NCI-H748 treated with DMSO at 0.1 percent for 48 hours (cell line): ENCODE measurements at regions not wholly inside any gene's neighbourhood (a gene's known extent, or its start where the extent isn't known, plus 50 kb on each side); places are given as distances from the start of the nearest gene placed in this dataset.
A peak's percentile ranks its signal among the peaks of the same experiment; 100 is the strongest.

Source experiments
- DNase-seq: peaks from one replicate; lab custom pipeline; 2025; lab: John Stamatoyannopoulos, UW

- no peak for DNase-seq
Measured at GRCh38 chr20:41951615-41952014, 333.4 kb upstream of the CHD6 start.

DNA sequence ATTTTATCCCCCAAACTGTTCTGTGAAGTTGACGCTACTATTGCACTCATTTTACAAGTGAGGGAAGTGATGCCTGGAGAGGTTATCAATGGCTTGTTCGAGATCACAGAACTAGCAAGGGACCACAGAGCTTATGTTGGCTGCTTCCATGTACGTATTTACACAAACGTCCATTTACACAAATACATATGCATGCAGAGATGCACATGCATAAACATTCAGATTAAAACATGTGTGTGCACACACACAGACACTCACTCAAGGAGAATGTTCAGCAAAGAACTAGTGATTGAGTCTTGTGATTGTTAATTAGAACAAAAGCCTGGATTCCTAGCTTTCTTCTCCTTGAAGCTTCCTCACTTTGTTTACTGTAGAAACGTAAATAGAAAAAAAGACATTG lies 321.5 kb upstream of the CHD6 start:
- no peak for DNase-seq

DNA sequence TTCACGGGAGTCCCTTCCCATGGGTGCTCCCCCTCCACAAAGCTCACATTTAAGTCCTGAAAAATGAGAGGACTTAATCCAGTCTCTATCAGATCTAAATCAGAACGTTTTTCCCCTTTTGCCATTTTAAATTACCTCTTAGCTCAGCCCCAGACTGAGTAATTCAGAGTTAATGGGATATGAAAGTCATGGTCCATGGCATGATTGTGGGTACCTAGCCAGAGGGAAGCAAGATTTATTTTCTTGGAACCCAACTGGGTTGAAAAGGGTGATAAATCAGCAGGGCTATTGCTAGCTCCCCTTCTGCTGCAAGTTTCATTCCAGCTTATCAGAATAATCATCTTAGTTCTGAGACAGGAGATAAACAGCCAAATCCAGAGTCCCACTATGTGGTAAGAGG lies 320.2 kb upstream of the CHD6 start:
- DNase-seq = no peak

DNA sequence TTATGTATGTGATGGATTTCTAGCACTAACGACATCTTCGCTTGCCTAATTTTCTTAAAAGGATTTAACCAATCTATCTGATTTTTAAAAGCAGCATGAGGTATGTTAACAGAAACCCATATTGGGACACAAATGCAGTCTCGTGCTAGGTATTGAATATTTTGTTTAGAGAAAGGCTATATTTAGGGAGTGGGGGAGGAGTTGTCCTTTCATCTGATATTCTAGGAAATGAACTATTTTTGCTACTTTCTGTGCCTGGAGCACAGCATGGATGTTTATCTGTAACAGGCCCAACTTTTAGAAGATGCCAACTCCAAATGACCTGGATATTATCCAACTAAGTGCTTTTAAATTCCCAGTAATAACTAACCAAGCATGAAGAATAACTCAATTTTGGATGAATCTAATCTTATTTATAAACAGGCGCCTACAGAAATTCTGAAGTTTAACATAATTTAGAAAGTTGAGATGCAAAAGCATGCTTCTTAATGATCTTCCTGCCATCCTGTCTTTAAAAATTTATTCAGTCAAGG lies 317.1 kb upstream of the CHD6 start:
- DNase-seq = no peak

DNA sequence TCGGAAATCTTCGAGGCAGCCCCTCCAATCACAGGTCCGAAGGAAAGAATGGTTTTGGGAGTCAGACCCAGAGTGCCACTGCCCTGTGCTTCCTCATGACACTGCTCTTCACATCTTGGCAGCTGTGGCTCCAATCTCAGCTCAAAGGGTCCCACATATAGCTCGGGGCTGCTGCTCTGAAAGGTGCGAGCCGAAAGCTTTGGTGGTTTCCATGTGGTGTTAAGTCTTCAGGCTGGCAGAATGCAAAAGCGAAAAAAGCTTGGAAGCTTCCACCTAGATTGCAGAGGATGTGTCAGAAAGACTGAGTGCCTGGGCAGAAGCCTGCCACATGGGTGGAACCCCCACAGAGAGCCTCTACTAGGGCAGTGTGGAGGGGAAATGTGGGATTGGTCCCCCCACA lies 314.3 kb upstream of the CHD6 start:
- no peak for DNase-seq

GRCh38 chr20:41927655-41928054 lies 309.5 kb upstream of the CHD6 start:
- DNase-seq = no peak

GRCh38 chr20:41927189-41927588 lies 309.0 kb upstream of the CHD6 start:
- DNase-seq = no peak

DNA sequence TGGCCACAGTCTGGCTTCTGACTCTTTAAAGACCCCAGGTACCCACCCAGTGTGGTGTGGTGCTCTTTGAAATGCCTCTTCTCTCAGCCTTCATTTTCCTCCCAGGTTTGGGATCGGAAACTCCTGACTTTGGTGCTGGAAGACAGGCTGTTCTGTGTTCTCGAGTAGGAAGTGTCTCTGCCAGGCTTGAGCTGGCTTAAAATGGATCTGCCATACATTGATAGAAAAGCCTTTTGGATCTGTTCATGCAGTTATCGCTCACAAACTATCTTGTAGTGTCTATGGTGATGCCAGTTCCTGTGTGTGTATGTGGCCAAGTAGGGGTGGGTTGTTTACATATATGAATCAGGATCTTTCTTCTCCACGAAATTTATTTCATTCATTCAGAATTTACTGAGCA lies 307.3 kb upstream of the CHD6 start:
- no peak for DNase-seq

GRCh38 chr20:41923624-41924023 lies 305.4 kb upstream of the CHD6 start:
- DNase-seq = no peak

DNA sequence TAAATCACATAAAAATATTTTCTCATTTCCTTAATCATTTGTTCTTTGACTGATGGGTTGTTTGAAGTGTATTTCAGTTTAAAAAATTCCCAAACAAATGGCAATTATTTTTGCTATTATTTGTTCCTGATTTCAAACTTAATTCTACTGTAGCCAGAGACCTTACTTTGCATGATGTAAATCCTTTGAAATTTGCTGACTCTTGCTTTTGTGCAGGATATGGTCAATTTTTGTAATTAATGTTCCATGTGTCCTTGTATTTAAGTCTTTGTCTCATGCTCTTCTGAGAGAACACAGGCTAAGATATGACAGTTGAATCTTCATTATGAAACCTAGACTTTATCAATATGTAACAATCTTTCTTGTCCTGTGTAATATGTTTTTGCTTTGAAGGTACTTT lies 295.0 kb upstream of the CHD6 start:
- DNase-seq = no peak

GRCh38 chr20:41910558-41910957 lies 292.4 kb upstream of the CHD6 start:
- DNase-seq = no peak

GRCh38 chr20:41905199-41905598 lies 287.0 kb upstream of the CHD6 start:
- no peak for DNase-seq

- no peak for DNase-seq
Measured at GRCh38 chr20:41903586-41903985, 285.4 kb upstream of the CHD6 start.

GRCh38 chr20:41902346-41902745 lies 284.2 kb upstream of the CHD6 start:
- peak; percentile 31 for DNase-seq

GRCh38 chr20:41900201-41900691 lies 282.1 kb upstream of the CHD6 start:
- peak; percentile 79 for DNase-seq

GRCh38 chr20:41897708-41898107 lies 279.5 kb upstream of the CHD6 start:
- DNase-seq = no peak

- no peak for DNase-seq
Measured at GRCh38 chr20:41895241-41896032, 277.3 kb upstream of the CHD6 start.

DNA sequence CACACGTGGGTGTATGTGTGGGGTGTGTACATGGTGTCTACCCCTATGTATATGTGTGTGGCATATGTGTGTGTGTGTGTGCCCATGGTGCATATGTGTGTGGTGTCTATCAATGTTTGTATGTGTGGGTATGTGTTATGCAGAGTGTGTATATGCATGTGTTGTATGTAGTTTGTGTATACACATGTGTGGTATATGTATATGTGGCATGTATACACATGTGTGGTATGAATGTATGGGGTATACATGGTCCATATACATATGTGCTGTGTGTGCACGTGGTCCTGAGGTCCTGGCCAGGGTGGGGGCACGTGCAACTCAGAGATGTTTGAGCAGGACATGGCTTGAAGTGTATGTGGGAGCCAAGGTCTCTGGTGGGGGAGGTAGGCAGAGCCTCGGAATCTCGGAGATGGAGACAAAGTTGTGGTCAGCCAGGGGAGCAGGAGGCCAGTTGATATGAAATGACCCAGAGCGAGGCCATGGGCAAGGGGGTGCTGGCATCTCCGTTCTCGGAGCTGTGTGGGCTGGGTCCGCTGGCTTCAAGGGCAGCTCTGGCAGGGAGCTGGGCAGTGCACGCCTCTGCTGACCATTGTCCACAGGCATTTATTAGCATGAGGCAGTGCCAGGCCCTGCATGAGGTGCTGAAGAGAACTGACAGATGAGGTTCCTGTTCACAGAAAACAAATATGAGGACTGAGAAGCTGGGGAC lies 276.2 kb upstream of the CHD6 start:
- DNase-seq = no peak

DNA sequence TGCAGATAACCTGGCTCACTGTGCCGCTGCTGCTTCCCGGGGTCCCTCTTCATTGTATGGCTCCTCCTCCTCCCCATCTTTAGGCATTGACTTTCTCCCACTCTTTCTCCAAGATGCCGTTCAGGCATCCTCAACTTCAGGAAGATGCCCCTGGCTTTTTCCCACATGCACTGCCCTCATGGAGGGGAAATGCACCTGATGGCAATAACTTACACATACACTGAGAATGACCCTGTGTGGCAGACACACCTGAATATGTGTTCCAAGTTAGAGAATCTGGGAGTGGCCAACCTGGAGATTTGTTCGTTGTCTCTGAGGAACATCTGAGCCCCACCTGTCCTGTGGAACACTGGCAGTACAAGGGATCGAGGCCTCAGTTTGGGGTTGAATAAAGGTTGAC lies 273.9 kb upstream of the CHD6 start:
- no peak for DNase-seq

GRCh38 chr20:41889844-41890224 lies 271.7 kb upstream of the CHD6 start:
- DNase-seq = no peak

DNA sequence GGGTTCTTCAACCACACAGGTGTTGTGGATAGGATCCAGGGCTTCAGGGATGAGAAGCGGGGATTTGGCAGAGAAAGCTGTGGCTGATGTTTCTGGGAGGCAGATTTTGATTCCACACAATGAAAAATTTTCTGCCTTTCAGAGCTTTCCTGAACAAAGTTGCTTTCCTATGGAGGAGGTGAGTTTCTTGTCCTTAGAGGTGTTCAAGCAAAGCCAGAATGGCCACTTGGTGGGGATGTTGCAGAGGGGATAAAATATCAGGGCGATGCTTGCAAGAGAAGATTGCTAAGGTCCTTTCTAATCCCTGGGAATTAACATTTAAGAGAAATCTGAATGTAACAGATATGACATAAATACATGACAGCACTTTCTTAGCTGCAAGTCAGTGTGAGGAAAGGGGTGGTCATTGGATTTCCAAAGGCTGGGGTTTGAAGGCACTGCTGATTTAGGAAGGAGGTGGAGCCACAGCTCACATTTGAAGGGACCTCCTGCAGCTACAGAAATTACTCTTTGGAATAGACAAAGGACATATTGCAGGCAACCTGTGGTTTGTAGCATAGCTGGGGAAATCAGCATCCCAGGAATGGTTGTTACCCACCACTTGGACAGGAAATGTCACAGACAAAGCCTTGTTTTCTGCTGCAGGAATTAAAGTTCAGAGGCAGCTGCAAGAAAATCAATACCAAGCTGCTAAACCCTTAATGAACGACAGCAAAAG lies 271.1 kb upstream of the CHD6 start:
- DNase-seq = peak; percentile 63

GRCh38 chr20:41888434-41888833 lies 270.3 kb upstream of the CHD6 start:
- no peak for DNase-seq

- DNase-seq = no peak
Measured at GRCh38 chr20:41887500-41887899, 269.3 kb upstream of the CHD6 start.
